HepG2 (cell line): ENCODE measurements at regions not wholly inside any gene's neighbourhood (a gene's known extent, or its start where the extent isn't known, plus 50 kb on each side); places are given as distances from the start of the nearest gene placed in this dataset.

ENCODE experiments used
- ARID4A ChIP-seq: sonication (generic); formaldehyde crosslinking; IDR thresholded peaks from 2 replicates; pipeline ENCODE4 v1.5.0; 2020; ENCODE audit warnings: mild to moderate bottlenecking, missing genetic modification reagents, borderline replicate concordance
- HNF4G ChIP-seq, 2 experiments: sonication (generic) in 1 of 2; formaldehyde crosslinking in 1 of 2; IDR thresholded peaks; 2 replicates each; pipeline versions ENCODE4 v1.4.0 to v1.6.1; 2011 to 2020; ENCODE audit warnings: borderline replicate concordance in 2 of 2, low read depth in 2 of 2, mild to moderate bottlenecking in 2 of 2, low read length in 1 of 2, missing genetic modification reagents in 1 of 2, moderate library complexity in 1 of 2
- MED13 ChIP-seq: sonication (generic); formaldehyde crosslinking; IDR thresholded peaks from 2 replicates; pipeline ENCODE4 v1.5.0; 2020; ENCODE audit warnings: missing genetic modification reagents
- MEF2D ChIP-seq: sonication (generic); formaldehyde crosslinking; IDR thresholded peaks from 2 replicates; pipeline ENCODE4 v1.5.1; 2020; ENCODE audit warnings: mild to moderate bottlenecking, missing genetic modification reagents
- NFAT5 ChIP-seq: sonication (generic); formaldehyde crosslinking; IDR thresholded peaks from 2 replicates; pipeline ENCODE4 v1.4.0; 2020; ENCODE audit warnings: missing genetic modification reagents
- NFKBIZ ChIP-seq: IDR thresholded peaks from 2 replicates; pipeline ENCODE4 v1.6.1; 2018; ENCODE audit warnings: missing genetic modification reagents, missing compliant biosample characterization
- PHF21A ChIP-seq: sonication (generic); formaldehyde crosslinking; IDR thresholded peaks from 2 replicates; pipeline ENCODE4 v1.5.0; 2020; ENCODE audit warnings: mild to moderate bottlenecking, missing genetic modification reagents
- RAD51 ChIP-seq: fragments of 450-650 bp; IDR thresholded peaks from 2 replicates; pipeline ENCODE4 v1.6.1; 2016; ENCODE audit warnings: borderline replicate concordance
- RXRB ChIP-seq: IDR thresholded peaks from 2 replicates; pipeline ENCODE4 v1.6.1; 2016; ENCODE audit warnings: borderline replicate concordance, missing genetic modification reagents, missing compliant biosample characterization
- TP53 ChIP-seq: sonication (generic); formaldehyde crosslinking; conservative IDR thresholded peaks from 2 replicates; pipeline ENCODE4 v1.4.0; 2020; ENCODE audit warnings: missing genetic modification reagents
- ZBTB2 ChIP-seq: sonication (generic); formaldehyde crosslinking; IDR thresholded peaks from 2 replicates; pipeline ENCODE4 v1.8.0; 2022; ENCODE audit warnings: low read depth, missing genetic modification reagents
- ZFP1 ChIP-seq: IDR thresholded peaks from 2 replicates; pipeline ENCODE4 v1.6.1; 2016
- ZNF24 ChIP-seq: fragments of 450-650 bp; IDR thresholded peaks from 2 replicates; pipeline ENCODE4 v1.6.1; 2017; ENCODE audit warnings: antibody characterized with exemption, mild to moderate bottlenecking
- ZNF354B ChIP-seq: sonication (generic); formaldehyde crosslinking; IDR thresholded peaks from 2 replicates; pipeline ENCODE4 v1.8.0; 2022; ENCODE audit warnings: mild to moderate bottlenecking, missing genetic modification reagents
- ZNF460 ChIP-seq: sonication (generic); formaldehyde crosslinking; IDR thresholded peaks from 2 replicates; pipeline ENCODE4 v1.5.1; 2020; ENCODE audit warnings: missing genetic modification reagents, mild to moderate bottlenecking, borderline replicate concordance
- ZNF749 ChIP-seq: sonication (generic); formaldehyde crosslinking; IDR thresholded peaks from 2 replicates; pipeline ENCODE4 v1.8.0; 2022; ENCODE audit warnings: mild to moderate bottlenecking, missing genetic modification reagents, moderate library complexity, borderline replicate concordance

- TF ChIP-seq ARID4A (CRISPR knock-in tag) (no peak), MEF2D (CRISPR knock-in tag) (no peak), TP53 (CRISPR knock-in tag) (no peak), MED13 (CRISPR knock-in tag) (no peak), NFAT5 (CRISPR knock-in tag) (no peak), ZNF24 (no peak), PHF21A (CRISPR knock-in tag) (no peak), ZBTB2 (no peak), ZNF354B (CRISPR knock-in tag) (no peak), HNF4G (IDR thresholded peaks at IDR 0.05; ENCODE audit: borderline replicate concordance, low read depth, low read length) (no peak), HNF4G (CRISPR knock-in tag; IDR thresholded peaks at IDR 0.05; ENCODE audit: borderline replicate concordance, low read depth) (no peak), RXRB (CRISPR knock-in tag) (no peak), RAD51 (no peak), NFKBIZ (CRISPR knock-in tag) (no peak), ZFP1 (CRISPR knock-in tag) (no peak), ZNF749 (CRISPR knock-in tag) (no peak), ZNF460 (CRISPR knock-in tag) (no peak)
Measured at GRCh38 chr13:105541565-105541964, 993.9 kb downstream of the EFNB2 start (continued).
